ENCODE measurements at regions not wholly inside any gene's neighbourhood (a gene's known extent, or its start where the extent isn't known, plus 50 kb on each side); places are given as distances from the start of the nearest gene placed in this dataset.

GRCh38 chr15:97168704-97169475 lies 791.6 kb upstream of the ARRDC4 start:
- in situ Hi-C loops (cut with MboI; ENCODE audit: low sequenced_read_pairs) = no loop called here
- H3K4me3 ChIP-seq (ENCODE audit: insufficient read depth, low read depth, low read length) = no peak overlapping the region
- TF ChIP-seq MAFK (IDR thresholded peaks at IDR 0.05; ENCODE audit: low read depth, low read length) (no peak), RFX5 (IDR thresholded peaks at IDR 0.05; ENCODE audit: low read depth, low read length) (no peak), USF2 (IDR thresholded peaks at IDR 0.05; ENCODE audit: low read depth, low read length) (no peak), ELK1 (IDR thresholded peaks at IDR 0.05; ENCODE audit: borderline replicate concordance, low read depth, low read length) (no peak), BHLHE40 (IDR thresholded peaks at IDR 0.05; ENCODE audit: low read depth, low read length) (no peak), CHD1 (IDR thresholded peaks at IDR 0.05; ENCODE audit: low read depth, low read length) (no peak), SMC3 (IDR thresholded peaks at IDR 0.05; ENCODE audit: low read depth, low read length) (no peak), RCOR1 (IDR thresholded peaks at IDR 0.05; ENCODE audit: insufficient replicate concordance, low read length) (no peak), NFE2L2 (IDR thresholded peaks at IDR 0.05; ENCODE audit: low read depth, low read length) (no peak), MXI1 (IDR thresholded peaks at IDR 0.05; ENCODE audit: borderline replicate concordance, low read depth, low read length) (no peak), CEBPB (IDR thresholded peaks at IDR 0.05; ENCODE audit: low read depth, low read length) (no peak), RAD21 (IDR thresholded peaks at IDR 0.05; ENCODE audit: low read length) (no peak), POLR2A (IDR thresholded peaks at IDR 0.05; ENCODE audit: low read depth, low read length) (no peak), CTCF (conservative IDR thresholded peaks at IDR 0.05; ENCODE audit: low read depth, low read length) (no peak), MAZ (IDR thresholded peaks at IDR 0.05; ENCODE audit: borderline replicate concordance, low read depth, low read length) (no peak), FOS (IDR thresholded peaks at IDR 0.05; ENCODE audit: low read depth, low read length) (no peak)

More at GRCh38 chr15:97168704-97169475, 791.6 kb upstream of the ARRDC4 start:
- H2AK5ac ChIP-seq (ENCODE audit: low read depth, low read length) = no peak overlapping the region
- ChIA-PET POLR2A (ENCODE audit: unreplicated experiment) (no interaction called here), CTCF (no interaction called here)
- ATAC-seq (ENCODE audit: low read depth) (no peak), DNase-seq (no peak)
- H2AK9ac ChIP-seq (replicated peaks; ENCODE audit: low read depth, low read length, poor library complexity) = no peak overlapping the region
- H3K56ac ChIP-seq (ENCODE audit: extremely low read depth, insufficient read depth, low read length) = no peak overlapping the region
- H3K79me1 ChIP-seq (ENCODE audit: low read depth in 1 of 2, low read length in 2 of 2) = no peaks in the 10 kb centered on the region
- H3K9me3 ChIP-seq (ENCODE audit: control insufficient read depth, insufficient read depth, low read length) = peaks cover 16% of the 10 kb centered on the region
- no peaks in the 10 kb centered on the region for H3K9me1 ChIP-seq (ENCODE audit: insufficient read depth, low read length)
- no peak overlapping the region for H2BK120ac ChIP-seq (ENCODE audit: low read depth, low read length)
- no peak overlapping the region for H2AFZ ChIP-seq (replicated peaks; ENCODE audit: low read length, poor library complexity)
- H4K20me1 ChIP-seq (ENCODE audit: insufficient read depth, low read length) = no peaks in the 10 kb centered on the region
- H3K9ac ChIP-seq (ENCODE audit: low read depth, low read length) = no peak overlapping the region
- H3K14ac ChIP-seq (replicated peaks; ENCODE audit: low read depth, low read length) = no peak overlapping the region
- no peaks in the 10 kb centered on the region for H3K4me1 ChIP-seq (ENCODE audit: control insufficient read depth, insufficient read depth, low read length)
- no peak overlapping the region for H3K23ac ChIP-seq (ENCODE audit: low read depth, low read length)
- no peak overlapping the region for H4K8ac ChIP-seq (ENCODE audit: low read depth in 2 of 2, low read length in 2 of 2)
- intact Hi-C loops (cut with micrococcal nuclease) = no loop called here
- no peak overlapping the region for H2BK5ac ChIP-seq (ENCODE audit: low read depth, low read length, poor library complexity, severe bottlenecking)
- no peak overlapping the region for H2BK15ac ChIP-seq (ENCODE audit: low read depth, low read length)
- no peak overlapping the region for H2BK20ac ChIP-seq (ENCODE audit: low read depth, low read length)
- no peak overlapping the region for H3K18ac ChIP-seq (ENCODE audit: low read depth, low read length)
- H4K5ac ChIP-seq (ENCODE audit: low read depth, low read length) = no peak overlapping the region
- no peak overlapping the region for H3K27ac ChIP-seq (ENCODE audit: insufficient read depth, low read length)
- H3K27me3 ChIP-seq (ENCODE audit: control insufficient read depth, insufficient read depth, low read length) = no peaks in the 10 kb centered on the region
- WGBS, 2 experiments (ENCODE audit: extremely low coverage in 2 of 2, insufficient read length in 1 of 2) = 100% methylated on average over 1 of the region's 12 CpGs; no CpG with 5 or more reads in 1 of the 2 experiments
- dilution Hi-C loops (cut with HindIII; ENCODE audit: low sequenced_read_pairs, unreplicated experiment) = no loop called here
- no peaks in the 10 kb centered on the region for H3K36me3 ChIP-seq (ENCODE audit: control insufficient read depth, insufficient read depth, low read length)
- H3K4ac ChIP-seq (ENCODE audit: low read depth, low read length) = no peak overlapping the region
- BruUV-seq (replicated peaks) = no TSS peak
- H3K4me2 ChIP-seq (ENCODE audit: low read depth, low read length) = no peak overlapping the region
- H4K91ac ChIP-seq (ENCODE audit: insufficient read depth, low read depth, low read length) = no peak overlapping the region

All from IMR-90 (cell line).